H54 (cell line): ENCODE measurements at regions not wholly inside any gene's neighbourhood (a gene's known extent, or its start where the extent isn't known, plus 50 kb on each side); places are given as distances from the start of the nearest gene placed in this dataset.
"Not testable (repeated sequence)": the region's sequence is repeated elsewhere in the genome, so short reads cannot be mapped to it uniquely, and the experiment has no call there.

ENCODE experiments used
- DNase-seq: peaks from one replicate; pipeline ENCODE4 v3.0.0; 2011; ENCODE audit warnings: low spot score, mixed read lengths; ENCODE audit not compliant: insufficient read length
- FAIRE-seq: peaks from 3 replicates; lab custom pipeline; 2011; peaks lifted over from hg19 to GRCh38; lab: Jason Lieb, UNC
- POLR2A ChIP-seq: IDR thresholded peaks from 2 replicates; pipeline ENCODE4 v1.6.1; 2011; ENCODE audit warnings: low read depth, mild to moderate bottlenecking, low read length

DNA sequence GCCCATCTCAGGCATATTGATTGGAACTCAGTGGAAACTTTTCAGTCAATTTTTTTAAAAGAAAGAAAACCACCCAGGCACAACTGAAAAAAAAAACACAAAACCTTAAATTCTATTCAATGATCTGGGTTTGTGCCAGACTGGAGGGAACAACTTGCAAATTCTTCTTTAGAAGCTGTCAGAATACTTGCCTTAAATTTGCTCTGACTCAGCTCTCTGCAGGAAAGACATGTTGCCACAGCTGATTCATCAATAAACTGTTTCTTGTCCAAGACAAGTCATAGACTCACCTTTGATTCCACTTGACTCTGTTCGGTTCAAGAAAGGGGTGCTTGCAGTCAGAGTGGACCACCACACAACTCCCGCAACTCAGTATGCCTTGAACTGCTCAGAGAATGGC, 117.8 kb upstream of the F13A1 start:
- DNase-seq (no peak), FAIRE-seq (no peak)
- no peak for TF ChIP-seq POLR2A

DNA sequence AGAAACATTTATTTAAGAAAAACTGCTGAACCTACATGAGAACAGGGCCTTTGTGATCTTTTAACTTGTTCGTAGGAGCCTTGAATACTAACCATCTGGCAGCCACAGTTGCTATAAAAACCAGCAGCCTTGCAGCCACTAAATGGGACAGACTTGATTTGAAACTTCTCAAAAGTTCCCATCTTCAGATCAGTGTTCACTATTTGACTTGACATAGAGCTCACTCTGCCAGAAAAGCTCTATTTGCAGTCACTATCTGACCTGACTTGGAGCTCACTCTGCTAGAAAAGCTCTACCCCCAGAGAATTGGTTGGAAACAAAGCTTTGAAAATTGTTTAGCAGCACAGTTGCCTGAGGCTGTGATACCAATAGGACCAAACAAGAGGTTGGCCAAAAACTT, 119.3 kb upstream of the F13A1 start:
- FAIRE-seq (no peak), DNase-seq (no peak)
- TF ChIP-seq POLR2A: no peak

GRCh38 chr6:6452002-6452401, 131.5 kb upstream of the F13A1 start:
- no peak for DNase-seq
- no peak for FAIRE-seq
- TF ChIP-seq POLR2A: no peak

DNA sequence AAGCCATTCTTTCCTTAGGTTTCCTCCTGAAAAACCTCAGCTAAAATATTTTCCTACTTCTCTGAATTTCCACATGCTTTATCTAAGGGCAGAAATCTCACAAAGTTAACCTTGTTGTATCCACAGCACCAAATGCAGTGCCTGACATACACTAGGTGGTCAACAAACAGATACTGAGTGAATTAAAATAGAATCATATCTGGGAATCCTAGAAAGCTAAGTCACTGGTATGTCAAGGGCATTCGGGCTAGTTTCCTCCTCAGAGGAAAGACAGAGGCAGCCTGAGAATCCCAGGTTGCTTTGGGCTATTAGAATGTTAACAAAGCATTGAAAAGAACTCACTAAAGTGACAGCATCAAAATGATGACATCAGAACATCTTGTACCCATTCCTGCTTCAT, 132.7 kb upstream of the F13A1 start:
- DNase-seq: no peak
- FAIRE-seq: no peak

DNA sequence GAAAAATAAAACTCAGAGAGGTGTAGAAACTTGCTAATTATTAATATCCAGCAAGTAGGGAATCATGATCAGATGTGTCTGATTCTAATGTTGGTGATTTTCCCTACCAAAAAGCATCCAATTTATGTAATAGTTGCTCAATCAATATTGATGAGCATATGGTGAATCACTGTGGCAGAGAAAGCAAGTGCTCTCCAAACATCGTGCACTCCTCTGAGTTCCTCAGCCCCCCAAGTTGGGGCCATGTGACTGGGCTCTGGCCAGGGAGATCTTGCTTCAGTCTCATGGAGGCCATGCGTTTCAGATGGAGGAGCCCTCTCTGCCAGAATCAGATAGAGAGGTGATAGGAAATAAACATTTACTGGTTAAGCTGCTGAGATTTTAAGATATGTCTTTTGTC, 133.2 kb upstream of the LY86 start:
- TF ChIP-seq POLR2A: no peak
- DNase-seq (no peak), FAIRE-seq (no peak)

More for the DNA sequence above, 132.7 kb upstream of the F13A1 start:
- no peak for TF ChIP-seq POLR2A

DNA sequence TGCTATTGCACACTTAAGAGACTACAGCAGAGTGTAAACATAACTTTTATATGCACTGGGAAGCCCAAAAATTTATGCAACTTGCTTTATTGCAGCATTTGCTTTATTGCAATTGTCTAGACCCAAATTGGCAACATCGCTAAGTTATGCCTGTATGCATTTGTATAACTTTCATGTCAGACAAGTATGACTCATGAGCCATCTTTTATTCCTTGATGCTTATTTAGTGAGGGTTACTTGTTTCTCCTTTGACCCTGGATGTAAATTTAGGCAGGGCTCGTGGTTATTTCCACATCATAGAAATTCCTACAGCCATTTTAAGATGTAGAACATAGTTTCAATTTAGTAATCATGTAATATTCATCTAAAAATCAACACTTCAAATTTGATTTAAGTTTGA, 130.3 kb upstream of the LY86 start:
- no peak for TF ChIP-seq POLR2A
- FAIRE-seq (no peak), DNase-seq (no peak)

DNA sequence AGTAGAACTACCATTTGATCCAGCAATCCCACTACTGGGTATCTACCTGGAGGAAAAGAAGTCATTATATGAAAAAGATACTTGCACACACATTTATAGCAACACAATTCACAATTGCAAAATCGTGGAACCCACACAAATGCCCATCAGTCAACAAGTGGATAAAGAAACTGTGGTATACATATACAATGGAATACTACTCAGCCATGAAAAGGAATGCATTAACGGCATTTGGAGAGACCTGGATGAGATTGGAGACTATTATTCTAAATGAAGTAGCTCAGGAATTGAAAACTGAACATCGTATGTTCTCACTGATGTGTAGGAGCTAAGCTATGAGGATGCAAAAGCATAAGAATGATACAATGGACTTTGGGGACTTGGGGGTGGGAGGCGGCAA, 128.6 kb upstream of the LY86 start:
- FAIRE-seq, DNase-seq: not testable (repeated sequence)

GRCh38 chr6:6460416-6460815, 128.1 kb upstream of the LY86 start:
- DNase-seq: no peak
- no peak for TF ChIP-seq POLR2A
- FAIRE-seq: no peak

DNA sequence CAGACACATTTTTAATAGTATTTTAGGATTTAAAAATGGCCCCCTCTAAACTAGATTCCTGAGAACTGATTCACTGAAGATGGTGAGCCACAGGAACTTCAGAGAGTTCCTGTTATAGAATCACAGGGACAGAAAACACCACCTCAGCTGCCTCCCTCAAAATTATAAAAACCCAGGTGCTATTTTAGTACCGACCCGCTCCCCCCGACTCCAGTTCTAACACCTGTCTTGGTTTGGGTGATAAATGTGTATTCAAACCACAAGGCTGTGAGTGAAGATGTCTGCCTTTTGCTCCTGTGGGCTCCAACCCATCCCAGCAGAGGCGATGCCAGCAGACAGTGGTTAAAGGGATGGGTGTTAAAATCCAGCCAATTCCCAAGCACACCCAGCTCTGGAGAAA, 127.4 kb upstream of the LY86 start:
- TF ChIP-seq POLR2A: no peak
- no peak for FAIRE-seq
- DNase-seq: no peak

DNA sequence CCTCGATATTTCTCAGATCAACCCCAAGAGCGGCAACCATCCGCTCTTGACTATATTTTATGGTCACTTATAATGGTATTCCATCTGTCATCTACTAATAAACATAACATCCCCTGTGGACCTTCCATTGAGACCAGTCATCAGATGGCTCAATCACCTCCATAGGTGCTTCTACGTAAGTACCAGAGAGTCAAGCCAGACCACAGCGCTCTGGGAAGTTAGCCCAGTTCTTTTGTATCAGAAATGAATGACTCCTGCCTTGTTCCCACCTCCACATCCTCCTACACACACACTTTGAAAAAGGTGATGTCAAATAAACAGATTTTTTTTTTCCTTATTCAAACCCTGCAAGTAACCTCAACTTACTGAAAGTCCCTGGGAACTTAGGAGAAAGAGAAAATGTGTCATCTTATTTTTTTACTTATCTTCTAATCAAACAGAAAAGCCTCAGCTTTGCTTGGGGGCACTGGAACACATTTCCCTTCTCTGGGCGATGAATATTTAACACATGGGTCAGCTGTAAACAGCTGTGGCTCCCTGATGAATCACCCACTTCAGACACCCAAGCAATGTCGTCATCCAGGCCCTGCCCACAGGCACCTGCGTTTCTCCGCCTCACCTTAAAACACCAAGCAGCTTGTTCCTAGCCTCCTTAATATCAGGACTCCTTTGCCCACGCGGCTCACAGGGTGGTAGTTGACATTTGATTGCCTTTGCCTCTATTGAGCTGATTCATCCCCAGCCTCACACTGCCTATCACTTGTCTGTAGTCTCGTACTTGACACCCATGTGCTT, 121.4 kb upstream of the LY86 start:
- FAIRE-seq (no peak), DNase-seq (no peak)
- TF ChIP-seq POLR2A: no peak

DNA sequence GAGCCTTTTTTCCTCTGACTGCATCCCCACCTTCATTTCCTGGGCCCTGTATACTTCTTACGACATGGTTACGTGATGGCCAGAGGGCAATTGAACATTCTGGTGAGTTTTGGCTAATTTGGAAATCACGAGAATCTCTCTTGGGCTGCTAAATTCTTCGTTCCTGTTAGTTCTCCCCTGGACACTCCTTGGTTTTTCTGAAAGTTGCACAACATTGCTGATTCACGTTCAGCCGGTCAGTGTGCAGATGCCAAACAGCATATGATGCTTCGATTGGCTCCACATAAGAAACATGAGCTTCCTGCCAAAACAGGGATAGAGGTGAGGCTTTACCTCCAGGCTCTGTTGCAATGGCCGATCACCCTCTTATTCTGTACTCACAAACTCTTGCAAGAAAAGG, 119.4 kb upstream of the LY86 start:
- FAIRE-seq: no peak
- no peak for DNase-seq
- TF ChIP-seq POLR2A: no peak

DNA sequence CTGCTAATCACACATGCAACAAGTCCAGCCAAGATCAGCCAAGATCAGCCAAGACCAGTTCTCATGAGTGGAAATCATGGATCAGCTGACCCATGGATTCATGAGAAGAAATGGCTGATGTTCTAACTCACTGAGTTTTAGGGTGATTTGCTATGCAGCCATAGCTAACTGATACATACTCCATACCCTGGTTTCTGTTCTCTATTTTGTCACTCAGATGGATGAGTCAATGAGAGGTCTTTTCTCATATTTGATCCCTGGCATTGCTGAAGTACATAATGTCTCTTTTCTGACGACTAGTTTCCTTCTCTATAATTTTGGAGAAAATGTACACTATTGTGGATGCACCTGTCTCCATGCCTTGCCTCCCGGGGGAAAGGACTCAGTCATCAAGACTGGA, 118.4 kb upstream of the LY86 start:
- DNase-seq (no peak), FAIRE-seq (no peak)
- TF ChIP-seq POLR2A: no peak

DNA sequence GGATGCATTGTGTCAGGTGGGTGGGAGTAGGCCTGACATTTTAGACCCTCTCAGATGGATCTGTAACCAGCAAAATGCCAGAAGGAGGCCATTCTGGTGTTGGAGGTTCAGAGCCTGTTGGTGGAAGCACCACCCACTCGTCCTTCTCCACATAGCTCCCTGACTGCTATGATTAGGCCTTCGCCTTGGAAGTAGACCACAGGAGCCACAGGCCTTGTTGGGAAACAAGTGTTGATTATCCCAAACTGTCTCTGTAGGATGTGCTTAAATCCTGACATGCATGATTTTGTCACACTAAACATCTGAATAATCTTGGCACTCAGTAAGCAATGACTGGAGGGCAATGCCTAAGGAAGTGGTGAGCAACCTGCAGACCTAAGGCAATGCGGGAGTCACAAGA, 117.2 kb upstream of the LY86 start:
- DNase-seq (no peak), FAIRE-seq (no peak)
- TF ChIP-seq POLR2A: no peak

DNA sequence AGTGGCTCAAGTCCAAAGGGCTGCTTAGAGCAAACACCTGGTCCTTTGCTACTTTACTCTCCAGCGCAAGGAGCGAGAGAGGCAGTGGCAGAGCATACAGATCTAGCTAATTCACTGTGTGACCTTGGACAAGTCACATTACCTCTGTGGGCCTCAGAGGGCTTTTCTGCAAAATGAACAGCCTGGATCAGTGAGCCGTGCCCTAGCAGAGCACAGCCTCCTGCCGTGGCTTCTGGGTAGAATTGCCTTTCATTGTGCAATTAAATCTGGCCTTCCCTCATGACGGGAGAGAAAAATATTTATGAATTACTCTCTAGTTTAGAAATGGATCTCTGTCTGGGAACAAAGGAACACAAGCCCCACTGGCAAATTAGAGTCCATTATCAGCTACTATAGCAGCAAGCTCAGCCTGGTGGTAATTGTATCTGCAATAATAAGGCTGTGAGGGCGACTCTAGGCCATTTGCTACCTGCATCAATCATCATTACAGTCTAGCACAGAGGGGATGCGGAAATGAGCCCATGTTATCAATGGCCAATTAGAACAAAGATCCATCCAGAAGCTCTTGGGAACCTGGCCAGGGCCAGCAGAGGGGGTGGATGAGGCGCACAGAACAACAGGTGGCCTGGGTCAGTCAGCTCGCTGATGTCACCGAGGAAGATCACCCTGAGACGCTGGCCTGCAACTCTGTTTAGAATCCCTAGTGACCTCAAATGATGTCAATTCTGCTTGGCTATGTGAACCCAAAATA, 114.2 kb upstream of the LY86 start:
- DNase-seq (no peak), FAIRE-seq (no peak)
- no peak for TF ChIP-seq POLR2A

GRCh38 chr6:6479785-6480184, 108.7 kb upstream of the LY86 start:
- FAIRE-seq (no peak), DNase-seq (no peak)
- TF ChIP-seq POLR2A: no peak
